ENCODE measurements at regions not wholly inside any gene's neighbourhood (a gene's known extent, or its start where the extent isn't known, plus 50 kb on each side); places are given as distances from the start of the nearest gene placed in this dataset.

DNA sequence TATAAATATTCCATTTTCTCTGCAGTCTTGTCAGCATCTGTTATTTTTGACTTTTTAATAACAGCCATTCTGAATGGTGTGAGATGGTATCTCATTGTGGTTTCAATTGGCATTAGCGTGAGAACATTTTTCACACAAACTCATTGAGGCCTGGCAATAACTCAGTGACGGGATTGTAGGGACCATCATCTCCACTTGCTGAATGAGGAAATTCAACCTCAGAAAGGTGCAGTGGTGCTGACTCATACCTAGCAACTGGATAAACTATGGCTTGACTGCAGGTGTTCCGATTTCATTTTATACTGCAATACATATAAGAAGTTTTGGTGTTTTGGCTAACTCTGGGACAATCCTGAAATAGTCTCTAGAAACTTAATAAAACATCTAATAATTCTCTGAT is 88.3 kb upstream of the DDIT4L start:
- H3K4me1 Mint-ChIP-seq = no peaks in the 10 kb centered on the region
- ChIA-PET POLR2A (interaction anchor here (0.6 kb wide), 1 partner anchor 93 kb away, joined by 5 read pairs; no protein-coding TSS in a partner anchor), CTCF (no interaction called here)
- H3K36me3 Mint-ChIP-seq (ENCODE audit: low read depth) = no peaks in the 10 kb centered on the region
- no peak overlapping the region for H3K27ac Mint-ChIP-seq
- peaks cover 7% of the 10 kb centered on the region for H3K27me3 Mint-ChIP-seq
- H3K9me3 Mint-ChIP-seq (ENCODE audit: low read depth) = no peaks in the 10 kb centered on the region
- intact Hi-C loops (cut with DNase I, micrococcal nuclease) = no loop called here
- DNase-seq (no peak), ATAC-seq (no peak)
- no peak overlapping the region for H3K4me3 Mint-ChIP-seq

DNA sequence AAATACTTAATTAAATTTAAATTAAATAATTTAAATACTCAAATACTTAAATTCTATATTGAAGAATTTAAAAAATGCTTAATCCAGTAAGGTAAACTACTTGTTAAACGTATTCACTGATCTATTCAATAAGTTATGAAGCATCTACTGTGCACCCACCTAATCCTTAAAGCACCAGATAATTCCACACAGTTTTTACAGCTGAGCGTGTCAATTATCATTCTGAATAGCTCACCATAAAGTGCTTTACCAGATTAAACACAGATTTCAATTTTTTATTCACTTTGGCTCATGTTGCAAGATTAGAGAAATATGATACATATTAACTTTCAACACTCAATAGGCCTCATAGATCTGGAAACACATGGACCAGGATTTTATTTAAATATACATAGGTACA is 79.2 kb upstream of the DDIT4L start:
- ATAC-seq (no peak), DNase-seq (no peak)
- ChIA-PET POLR2A (no interaction called here), CTCF (interaction anchor here (0.6 kb wide), 1 partner anchor 81 kb away, joined by 3 read pairs; no protein-coding TSS in a partner anchor)
- peaks cover 4% of the 10 kb centered on the region for H3K27me3 Mint-ChIP-seq
- no peak overlapping the region for H3K27ac Mint-ChIP-seq
- no peaks in the 10 kb centered on the region for H3K9me3 Mint-ChIP-seq (ENCODE audit: low read depth)
- H3K4me1 Mint-ChIP-seq = no peaks in the 10 kb centered on the region
- intact Hi-C loops (cut with DNase I, micrococcal nuclease) = no loop called here
- no peak overlapping the region for H3K4me3 Mint-ChIP-seq
- H3K36me3 Mint-ChIP-seq (ENCODE audit: low read depth) = no peaks in the 10 kb centered on the region

DNA sequence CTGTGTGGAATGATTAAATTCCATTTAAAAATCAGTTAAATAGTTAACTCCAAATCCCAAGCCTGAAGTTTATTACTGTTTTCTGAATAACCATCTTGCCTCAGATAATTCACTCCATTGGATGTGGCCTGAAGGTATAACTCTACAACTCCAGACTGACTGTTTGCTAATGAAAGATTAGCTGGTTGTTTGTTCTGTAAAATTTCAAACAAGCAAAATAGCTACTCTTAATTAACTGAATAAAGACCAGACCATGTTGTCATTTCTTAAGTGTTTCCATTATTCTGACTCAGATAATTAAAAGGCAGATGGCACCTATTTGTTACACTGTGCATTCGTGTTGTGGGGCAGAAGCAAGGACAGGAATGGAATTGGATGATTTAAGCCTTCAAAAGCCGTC is 78.5 kb upstream of the DDIT4L start:
- ATAC-seq (no peak), DNase-seq (no peak)
- Mint-ChIP-seq H3K4me3 (no peak overlapping the region), H3K27me3 (peaks cover 4% of the 10 kb centered on the region), H3K4me1 (no peaks in the 10 kb centered on the region), H3K9me3 (ENCODE audit: low read depth) (peaks cover 2% of the 10 kb centered on the region), H3K36me3 (ENCODE audit: low read depth) (no peaks in the 10 kb centered on the region), H3K27ac (no peak overlapping the region)
- intact Hi-C loops (cut with DNase I, micrococcal nuclease) = no loop called here
- ChIA-PET CTCF (interaction anchor here (0.6 kb wide), 1 partner anchor 80 kb away, joined by 3 read pairs; no protein-coding TSS in a partner anchor), POLR2A (no interaction called here)

DNA sequence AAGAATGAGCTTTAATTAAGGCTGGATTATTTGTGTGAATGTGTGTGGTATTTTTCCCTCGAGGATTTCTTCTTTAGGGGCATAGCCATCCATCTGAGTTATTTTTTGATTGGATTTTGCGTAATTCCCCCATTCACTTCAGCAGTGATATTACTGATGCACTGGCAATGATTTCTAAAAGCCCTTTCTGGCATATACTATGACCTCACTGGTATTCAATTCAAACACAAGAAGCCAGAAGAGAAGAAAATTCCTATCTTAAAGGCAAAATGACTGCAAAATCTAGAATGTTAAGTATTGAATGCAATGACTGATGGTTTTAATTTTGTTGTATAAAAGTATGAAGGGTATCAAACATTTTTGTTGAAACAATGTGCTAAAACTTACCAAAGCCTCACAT is 71.1 kb upstream of the DDIT4L start:
- Mint-ChIP-seq H3K4me1 (no peaks in the 10 kb centered on the region), H3K27ac (no peak overlapping the region), H3K27me3 (peaks cover 3% of the 10 kb centered on the region), H3K4me3 (no peak overlapping the region), H3K9me3 (ENCODE audit: low read depth) (peaks cover 5% of the 10 kb centered on the region), H3K36me3 (ENCODE audit: low read depth) (no peaks in the 10 kb centered on the region)
- ChIA-PET POLR2A (no interaction called here), CTCF (interaction anchor here (0.8 kb wide), 2 partner anchors 48 to 464 kb away, joined by 3 to 4 read pairs; no protein-coding TSS in a partner anchor)
- intact Hi-C loops (cut with DNase I, micrococcal nuclease) = no loop called here
- no peak for ATAC-seq
- DNase-seq = no peak

DNA sequence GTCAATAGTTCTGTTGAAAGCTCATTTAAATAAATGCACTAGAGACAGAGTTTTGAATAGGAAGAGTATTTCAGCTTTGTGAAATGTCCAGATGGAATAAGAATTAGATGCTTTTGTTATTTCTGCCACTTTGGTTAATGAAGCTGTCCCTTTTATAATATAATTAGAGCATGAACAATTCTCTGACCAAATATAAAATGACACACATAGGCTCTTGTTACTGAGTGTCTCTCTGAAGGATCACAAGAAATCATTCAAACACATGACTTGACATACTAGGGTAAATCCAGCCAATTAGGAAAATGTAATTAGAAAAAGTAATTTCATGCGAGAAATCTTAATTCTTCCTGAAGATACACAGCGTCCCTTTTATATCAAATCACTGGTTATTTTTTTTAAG is 68.4 kb upstream of the DDIT4L start:
- POLR2A ChIA-PET = no interaction called here
- CTCF ChIA-PET = interaction anchor here (1.2 kb wide), 1 partner anchor 563 kb away, joined by 3 read pairs; no protein-coding TSS in a partner anchor
- no peak overlapping the region for H3K27ac Mint-ChIP-seq
- H3K4me3 Mint-ChIP-seq = no peak overlapping the region
- peaks cover 3% of the 10 kb centered on the region for H3K9me3 Mint-ChIP-seq (ENCODE audit: low read depth)
- peaks cover 7% of the 10 kb centered on the region for H3K27me3 Mint-ChIP-seq
- H3K4me1 Mint-ChIP-seq = no peaks in the 10 kb centered on the region
- ATAC-seq (no peak), DNase-seq (no peak)
- no peaks in the 10 kb centered on the region for H3K36me3 Mint-ChIP-seq (ENCODE audit: low read depth)
- intact Hi-C loops (cut with DNase I, micrococcal nuclease) = no loop called here

DNA sequence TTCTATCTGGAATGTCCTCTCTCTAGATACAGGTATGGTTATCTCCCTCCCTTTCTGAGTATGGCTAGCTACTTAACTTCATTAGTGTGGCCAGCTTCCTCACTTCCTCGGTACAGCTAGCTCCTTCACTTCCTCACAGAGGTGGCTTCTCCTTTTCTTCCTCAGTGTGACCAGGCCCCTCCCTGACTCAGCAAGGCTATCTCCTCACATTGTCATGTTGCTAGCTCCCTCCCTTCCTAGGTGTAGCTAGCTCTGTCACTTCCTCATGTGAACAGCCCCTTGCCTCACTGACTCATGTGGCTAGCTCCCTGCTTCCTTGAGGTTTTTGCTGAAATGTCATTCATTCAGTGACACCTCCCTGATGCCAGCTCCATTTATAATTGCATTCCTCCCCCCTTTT is 67.3 kb upstream of the DDIT4L start:
- no peak overlapping the region for H3K27ac Mint-ChIP-seq
- H3K36me3 Mint-ChIP-seq (ENCODE audit: low read depth) = no peaks in the 10 kb centered on the region
- ChIA-PET CTCF (no interaction called here), POLR2A (no interaction called here)
- DNase-seq (peak; percentile 8), ATAC-seq (peak; percentile 55)
- no peak overlapping the region for H3K4me3 Mint-ChIP-seq
- H3K27me3 Mint-ChIP-seq = peaks cover 7% of the 10 kb centered on the region
- H3K9me3 Mint-ChIP-seq (ENCODE audit: low read depth) = no peaks in the 10 kb centered on the region
- H3K4me1 Mint-ChIP-seq = no peaks in the 10 kb centered on the region
- intact Hi-C loops (cut with DNase I, micrococcal nuclease) = no loop called here

DNA sequence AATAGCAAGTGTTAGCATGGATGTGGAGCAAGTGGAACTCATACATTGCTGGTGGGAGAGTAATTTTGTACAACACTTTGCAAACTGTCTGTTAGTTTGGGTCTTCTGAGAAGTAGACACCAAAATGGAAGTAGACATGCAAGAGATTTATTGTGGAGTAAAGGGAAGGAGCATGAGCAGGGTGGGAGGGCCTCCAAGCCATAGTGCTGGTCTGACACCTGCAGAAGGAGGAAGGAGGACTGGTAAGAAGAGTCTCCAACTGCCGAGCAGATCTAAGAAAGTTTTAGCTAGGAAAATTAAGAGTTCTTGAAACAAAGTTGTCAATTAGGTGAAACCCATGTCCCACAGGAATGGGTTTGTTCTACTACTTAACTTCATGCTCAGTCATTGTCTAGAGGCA is 64.0 kb upstream of the DDIT4L start:
- Mint-ChIP-seq H3K27ac (no peak overlapping the region), H3K36me3 (ENCODE audit: low read depth) (no peaks in the 10 kb centered on the region), H3K4me3 (no peak overlapping the region), H3K27me3 (peaks cover 5% of the 10 kb centered on the region), H3K4me1 (no peaks in the 10 kb centered on the region), H3K9me3 (ENCODE audit: low read depth) (no peaks in the 10 kb centered on the region)
- intact Hi-C loops (cut with DNase I, micrococcal nuclease) = no loop called here
- ChIA-PET POLR2A (no interaction called here), CTCF (no interaction called here)
- ATAC-seq = no peak
- DNase-seq = no peak

DNA sequence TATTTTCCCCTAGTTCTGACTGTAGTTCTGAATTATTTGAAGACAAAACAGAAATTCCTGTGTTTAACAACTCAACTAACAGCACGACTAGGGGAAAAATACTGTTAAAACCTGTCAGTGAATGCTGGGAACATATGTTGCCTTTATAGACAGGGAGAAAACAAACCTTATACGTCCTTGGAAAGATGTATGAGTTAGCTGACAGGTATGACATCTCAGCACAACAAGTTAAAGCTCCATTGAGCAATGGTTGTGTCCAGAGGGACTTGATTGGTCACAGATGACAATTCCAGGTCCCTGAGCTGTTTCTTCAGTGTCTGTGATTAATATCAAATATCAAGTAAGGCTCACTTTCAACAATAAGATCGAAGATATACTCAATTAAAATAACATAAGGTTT is 58.2 kb upstream of the DDIT4L start:
- intact Hi-C loops (cut with DNase I, micrococcal nuclease) = no loop called here
- DNase-seq (no peak), ATAC-seq (no peak)
- Mint-ChIP-seq H3K9me3 (ENCODE audit: low read depth) (no peaks in the 10 kb centered on the region), H3K4me1 (no peaks in the 10 kb centered on the region), H3K4me3 (no peak overlapping the region), H3K36me3 (ENCODE audit: low read depth) (no peaks in the 10 kb centered on the region), H3K27ac (no peak overlapping the region), H3K27me3 (peaks cover 8% of the 10 kb centered on the region)
- POLR2A ChIA-PET = no interaction called here
- CTCF ChIA-PET = interaction anchor here (0.6 to 1.2 kb wide), 2 partner anchors 49 to 250 kb away, joined by 3 read pairs; no protein-coding TSS in a partner anchor

DNA sequence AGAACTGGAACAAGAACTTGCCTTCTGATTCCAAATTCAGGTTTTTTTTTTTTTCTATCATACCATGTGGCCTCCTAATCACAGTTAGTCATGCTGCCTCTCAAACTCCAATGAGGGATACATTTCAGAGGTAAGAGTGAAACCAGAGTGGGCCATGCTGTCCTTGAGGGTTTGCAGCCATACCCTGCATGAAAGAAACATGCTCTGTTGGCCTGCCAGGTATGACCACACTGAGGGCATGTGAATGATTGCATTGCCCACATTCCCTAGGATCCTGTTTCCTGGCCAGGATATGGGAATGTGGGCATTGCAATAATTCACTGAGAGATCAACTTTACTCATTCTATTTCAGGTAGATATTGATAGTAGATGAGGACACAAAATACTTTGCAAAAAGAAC is 56.4 kb upstream of the DDIT4L start:
- no peak overlapping the region for H3K4me3 Mint-ChIP-seq
- POLR2A ChIA-PET = no interaction called here
- CTCF ChIA-PET = no interaction called here
- H3K9me3 Mint-ChIP-seq (ENCODE audit: low read depth) = no peaks in the 10 kb centered on the region
- no peaks in the 10 kb centered on the region for H3K36me3 Mint-ChIP-seq (ENCODE audit: low read depth)
- ATAC-seq (no peak), DNase-seq (no peak)
- no peak overlapping the region for H3K27ac Mint-ChIP-seq
- intact Hi-C loops (cut with DNase I, micrococcal nuclease) = no loop called here
- peaks cover 14% of the 10 kb centered on the region for H3K27me3 Mint-ChIP-seq
- H3K4me1 Mint-ChIP-seq = no peaks in the 10 kb centered on the region

DNA sequence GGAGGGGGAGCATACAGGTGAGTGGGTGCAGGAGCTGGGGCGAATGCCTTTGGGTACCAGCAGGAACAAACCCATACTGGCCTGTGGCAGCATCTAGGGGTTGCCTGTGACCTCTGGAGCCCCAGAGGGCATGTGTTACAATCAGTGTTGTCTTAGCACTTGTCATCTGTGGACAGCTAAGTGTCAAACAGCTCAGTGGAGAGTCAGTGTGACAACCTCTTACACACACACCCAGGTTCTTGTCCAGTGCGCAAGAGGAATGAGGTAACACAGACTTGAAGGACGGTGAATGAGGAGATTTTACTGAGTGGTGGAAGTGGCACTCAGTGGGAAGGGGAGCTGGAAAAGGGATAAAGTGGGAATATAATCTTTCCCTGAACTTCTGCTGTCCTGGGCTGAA is 54.1 kb upstream of the DDIT4L start:
- intact Hi-C loops (cut with DNase I, micrococcal nuclease) = no loop called here
- ChIA-PET CTCF (no interaction called here), POLR2A (no interaction called here)
- ATAC-seq (no peak), DNase-seq (no peak)
- H3K27ac Mint-ChIP-seq = no peak overlapping the region
- H3K9me3 Mint-ChIP-seq (ENCODE audit: low read depth) = no peaks in the 10 kb centered on the region
- no peak overlapping the region for H3K4me3 Mint-ChIP-seq
- peaks cover 16% of the 10 kb centered on the region for H3K27me3 Mint-ChIP-seq
- H3K4me1 Mint-ChIP-seq = peaks cover 3% of the 10 kb centered on the region
- H3K36me3 Mint-ChIP-seq (ENCODE audit: low read depth) = no peaks in the 10 kb centered on the region
